GM18511 (cell line): ENCODE measurements at regions not wholly inside any gene's neighbourhood (a gene's known extent, or its start where the extent isn't known, plus 50 kb on each side); places are given as distances from the start of the nearest gene placed in this dataset.
A peak's percentile ranks its signal among the peaks of the same experiment; 100 is the strongest.

Experiments used
- ATAC-seq: cut with Tn5 transposase; IDR thresholded peaks from one replicate; pipeline ENCODE4 v1.9.1; 2021; ENCODE audit warnings: mild to moderate bottlenecking, moderate library complexity; ENCODE audit not compliant: unreplicated experiment

GRCh38 chr4:11484531-11484930, 55.8 kb upstream of the HS3ST1 start:
- no peak for ATAC-seq

GRCh38 chr4:11483046-11483445, 54.4 kb upstream of the HS3ST1 start:
- no peak for ATAC-seq

GRCh38 chr4:11480683-11481082, 52.0 kb upstream of the HS3ST1 start:
- ATAC-seq, result peak; percentile 96
